Parathyroid adenoma (tissue), 2 donors: ENCODE measurements at regions not wholly inside any gene's neighbourhood (a gene's known extent, or its start where the extent isn't known, plus 50 kb on each side); places are given as distances from the start of the nearest gene placed in this dataset.

ENCODE experiments used
- H2AFZ ChIP-seq: fragments of 300-600 bp; sonication (generic); one replicate; pipeline ENCODE4 v1.7.0; 2017; ENCODE audit warnings: antibody characterized with exemption, mild to moderate bottlenecking
- H3K27ac ChIP-seq: fragments of 300-600 bp; sonication (generic); one replicate; pipeline ENCODE4 v1.7.0; 2017
- H3K27me3 ChIP-seq: fragments of 300-600 bp; sonication (generic); one replicate; pipeline ENCODE4 v1.7.0; 2017; ENCODE audit warnings: low read length; ENCODE audit not compliant: control insufficient read depth, insufficient read depth
- H3K36me3 ChIP-seq: fragments of 300-600 bp; sonication (generic); one replicate; pipeline ENCODE4 v1.7.0; 2017; ENCODE audit warnings: low read length; ENCODE audit not compliant: control insufficient read depth, insufficient read depth
- H3K4me1 ChIP-seq: fragments of 300-600 bp; sonication (generic); one replicate; pipeline ENCODE4 v1.7.0; 2017; ENCODE audit warnings: control low read depth
- H3K4me2 ChIP-seq: fragments of 300-600 bp; sonication (generic); one replicate; pipeline ENCODE4 v1.7.0; 2017; ENCODE audit warnings: low read length
- H3K4me3 ChIP-seq: fragments of 300-600 bp; sonication (generic); one replicate; pipeline ENCODE4 v1.7.0; 2017; ENCODE audit warnings: low read depth, low read length
- H3K79me2 ChIP-seq: fragments of 300-600 bp; sonication (generic); one replicate; pipeline ENCODE4 v1.7.0; 2017; ENCODE audit warnings: control low read depth
- H3K9ac ChIP-seq: fragments of 300-600 bp; sonication (generic); one replicate; pipeline ENCODE4 v1.7.0; 2017; ENCODE audit warnings: mild to moderate bottlenecking
- H3K9me3 ChIP-seq: fragments of 300-600 bp; sonication (generic); one replicate; pipeline ENCODE4 v1.7.0; 2017; ENCODE audit warnings: low read length; ENCODE audit not compliant: control insufficient read depth
- TF ChIP-seq, protein P1 (sequence below): fragments of 300-600 bp; sonication (generic); IDR thresholded peaks from one replicate; pipeline ENCODE4 v1.7.0; 2017; ENCODE audit warnings: antibody characterized with exemption, mild to moderate bottlenecking
- donor health status: primary hyperparathyroidism.

DNA sequence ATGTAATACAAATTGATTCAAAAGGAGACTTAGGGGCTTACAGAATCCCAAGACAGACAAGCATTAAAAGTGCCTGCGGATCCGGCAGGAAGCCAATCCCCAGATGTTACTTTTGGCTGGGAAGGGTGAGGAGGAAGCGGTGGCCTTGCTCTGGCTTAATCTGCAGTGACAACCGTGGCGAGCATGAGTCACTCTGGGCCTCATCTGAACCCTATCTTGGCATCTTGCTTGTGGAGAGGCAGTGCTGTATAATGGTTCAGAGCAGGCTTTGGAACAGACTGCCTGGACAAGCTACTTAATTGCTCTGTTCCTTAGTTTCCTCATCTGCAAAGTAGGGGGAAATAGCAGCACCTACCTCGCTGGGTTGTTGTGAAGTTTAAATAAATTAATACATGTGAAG is 74.1 kb downstream of the XCL2 start:
- Histone ChIP-seq H2AFZ (no peak overlapping the region), H3K9me3 (no peaks in the 10 kb centered on the region), H3K27ac (no peak overlapping the region), H3K79me2 (no peaks in the 10 kb centered on the region), H3K9ac (no peak overlapping the region), H3K4me3 (no peak overlapping the region), H3K4me1 (no peaks in the 10 kb centered on the region), H3K27me3 (no peaks in the 10 kb centered on the region), H3K36me3 (no peaks in the 10 kb centered on the region), H3K4me2 (no peak overlapping the region)
- TF ChIP-seq, protein P1, sequence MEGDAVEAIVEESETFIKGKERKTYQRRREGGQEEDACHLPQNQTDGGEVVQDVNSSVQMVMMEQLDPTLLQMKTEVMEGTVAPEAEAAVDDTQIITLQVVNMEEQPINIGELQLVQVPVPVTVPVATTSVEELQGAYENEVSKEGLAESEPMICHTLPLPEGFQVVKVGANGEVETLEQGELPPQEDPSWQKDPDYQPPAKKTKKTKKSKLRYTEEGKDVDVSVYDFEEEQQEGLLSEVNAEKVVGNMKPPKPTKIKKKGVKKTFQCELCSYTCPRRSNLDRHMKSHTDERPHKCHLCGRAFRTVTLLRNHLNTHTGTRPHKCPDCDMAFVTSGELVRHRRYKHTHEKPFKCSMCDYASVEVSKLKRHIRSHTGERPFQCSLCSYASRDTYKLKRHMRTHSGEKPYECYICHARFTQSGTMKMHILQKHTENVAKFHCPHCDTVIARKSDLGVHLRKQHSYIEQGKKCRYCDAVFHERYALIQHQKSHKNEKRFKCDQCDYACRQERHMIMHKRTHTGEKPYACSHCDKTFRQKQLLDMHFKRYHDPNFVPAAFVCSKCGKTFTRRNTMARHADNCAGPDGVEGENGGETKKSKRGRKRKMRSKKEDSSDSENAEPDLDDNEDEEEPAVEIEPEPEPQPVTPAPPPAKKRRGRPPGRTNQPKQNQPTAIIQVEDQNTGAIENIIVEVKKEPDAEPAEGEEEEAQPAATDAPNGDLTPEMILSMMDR, result no peak

DNA sequence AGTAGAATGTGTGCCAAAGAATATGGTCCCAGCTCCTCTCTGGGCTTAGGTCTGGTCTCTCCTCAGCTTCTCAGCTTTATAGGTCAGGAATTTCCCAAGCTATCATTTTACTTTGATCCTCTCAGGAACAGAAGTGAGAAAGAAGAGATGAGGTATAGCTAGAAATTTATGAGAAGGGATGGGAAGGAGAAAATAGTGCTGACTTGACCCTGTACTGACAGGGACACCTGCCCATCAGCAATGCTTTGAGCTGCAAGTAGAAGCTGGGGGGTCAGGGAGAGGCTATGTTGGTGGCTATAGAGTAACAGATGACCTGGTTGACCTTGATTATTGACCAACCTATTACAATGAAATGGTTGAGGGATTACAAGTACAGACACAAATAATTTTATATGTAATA is 75.0 kb downstream of the XCL2 start:
- no peak overlapping the region for H2AFZ ChIP-seq
- H3K36me3 ChIP-seq, result no peaks in the 10 kb centered on the region
- TF ChIP-seq, protein P1, result no peak
- no peaks in the 10 kb centered on the region for H3K27me3 ChIP-seq
- H3K4me1 ChIP-seq, result no peaks in the 10 kb centered on the region
- H3K4me3 ChIP-seq, result no peak overlapping the region
- no peaks in the 10 kb centered on the region for H3K9me3 ChIP-seq
- no peak overlapping the region for H3K4me2 ChIP-seq
- no peak overlapping the region for H3K9ac ChIP-seq
- H3K79me2 ChIP-seq, result no peaks in the 10 kb centered on the region
- no peak overlapping the region for H3K27ac ChIP-seq

DNA sequence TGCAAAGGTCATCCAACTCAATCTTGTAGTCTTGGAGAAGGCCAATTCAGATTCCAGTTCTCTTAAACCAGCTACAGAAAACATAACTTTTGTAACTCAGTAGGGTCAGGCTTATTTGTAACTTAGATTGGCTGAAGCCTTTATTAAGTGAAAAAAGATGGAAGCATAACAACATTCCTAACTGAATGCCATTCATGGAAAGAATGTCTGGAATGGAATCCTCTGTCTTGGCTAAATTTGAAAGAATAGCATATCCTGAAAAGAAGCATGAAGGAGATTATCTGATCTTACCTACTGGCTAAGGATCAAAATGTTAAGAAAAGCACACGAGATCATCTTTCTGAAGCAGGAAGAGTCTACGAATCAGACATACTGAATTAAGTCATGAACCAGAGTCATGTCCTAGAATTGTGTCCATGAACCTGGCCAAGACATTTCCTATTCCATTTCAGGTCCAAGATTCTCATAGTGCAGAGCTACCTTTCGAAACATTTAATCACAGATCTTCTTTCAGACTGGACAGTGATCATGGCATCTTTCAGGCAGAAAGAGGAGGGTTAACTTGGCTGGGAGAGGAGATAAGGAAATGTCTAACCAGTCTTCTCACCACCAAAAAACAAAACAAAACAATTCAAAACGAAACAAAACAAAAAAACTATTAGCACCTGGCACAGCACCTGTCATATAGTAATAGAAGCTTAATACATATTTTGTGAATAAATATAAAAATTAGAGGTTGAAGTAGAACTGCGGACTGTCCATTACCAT is 75.6 kb downstream of the XCL2 start:
- no peaks in the 10 kb centered on the region for H3K79me2 ChIP-seq

DNA sequence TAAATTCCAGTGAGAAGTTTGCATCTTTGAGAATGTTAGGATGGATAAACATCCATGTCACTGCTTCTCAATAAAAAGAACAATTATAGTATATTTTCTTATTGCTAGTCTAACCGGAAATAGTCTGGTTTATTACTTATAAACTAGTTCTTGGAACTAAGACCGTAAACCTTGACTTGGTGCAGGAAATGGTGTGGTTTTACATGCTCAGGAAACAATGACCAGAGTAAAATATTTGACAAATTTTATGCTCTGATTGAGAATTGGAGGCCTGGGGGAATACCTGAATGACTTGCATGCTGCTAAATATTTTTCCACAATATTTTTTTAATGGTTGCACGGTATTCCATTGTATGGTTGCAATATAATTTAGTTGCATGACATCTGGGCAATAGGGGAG is 76.3 kb downstream of the XCL2 start:
- Histone ChIP-seq H3K36me3 (no peaks in the 10 kb centered on the region), H3K27me3 (no peaks in the 10 kb centered on the region), H3K4me3 (no peak overlapping the region), H3K27ac (no peak overlapping the region), H3K4me1 (no peaks in the 10 kb centered on the region), H3K9ac (no peak overlapping the region), H3K9me3 (no peaks in the 10 kb centered on the region), H3K4me2 (no peak overlapping the region), H3K79me2 (no peaks in the 10 kb centered on the region), H2AFZ (no peak overlapping the region)
- TF ChIP-seq, protein P1, result no peak

More for the DNA sequence above, 75.6 kb downstream of the XCL2 start:
- Histone ChIP-seq H3K27me3 (no peaks in the 10 kb centered on the region), H3K9me3 (no peaks in the 10 kb centered on the region), H2AFZ (no peak overlapping the region), H3K4me3 (no peak overlapping the region), H3K4me1 (no peaks in the 10 kb centered on the region), H3K4me2 (peak overlapping the region; percentile 11), H3K36me3 (no peaks in the 10 kb centered on the region), H3K27ac (no peak overlapping the region), H3K9ac (no peak overlapping the region)
- TF ChIP-seq, protein P1, result no peak

DNA sequence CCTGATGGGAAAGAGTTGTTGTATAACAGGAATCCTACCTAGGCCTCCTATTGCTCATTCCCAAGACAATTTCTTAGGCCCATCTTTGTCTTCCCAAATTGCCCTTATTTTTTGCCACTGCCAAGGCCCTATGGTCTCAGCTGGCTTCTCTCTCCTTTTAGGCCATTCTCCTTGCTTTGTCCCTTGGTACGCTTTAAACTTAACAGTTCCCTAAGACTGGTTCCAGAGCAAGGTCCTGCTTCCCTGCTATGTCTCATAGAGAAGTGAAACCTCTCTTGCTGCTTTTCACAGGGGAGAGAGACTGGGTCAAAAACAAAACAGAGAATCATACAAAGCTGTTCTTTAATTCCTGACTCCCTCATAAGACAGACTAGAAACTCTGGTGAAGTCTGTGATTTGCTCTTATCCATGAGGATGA is 77.1 kb downstream of the XCL2 start:
- Histone ChIP-seq H3K4me2 (no peak overlapping the region), H3K4me3 (no peak overlapping the region), H3K4me1 (no peaks in the 10 kb centered on the region), H3K27ac (no peak overlapping the region), H3K9me3 (no peaks in the 10 kb centered on the region), H3K79me2 (no peaks in the 10 kb centered on the region), H3K36me3 (no peaks in the 10 kb centered on the region), H3K27me3 (no peaks in the 10 kb centered on the region), H2AFZ (no peak overlapping the region), H3K9ac (no peak overlapping the region)
- TF ChIP-seq, protein P1, result no peak
